ENCODE measurements at regions not wholly inside any gene's neighbourhood (a gene's known extent, or its start where the extent isn't known, plus 50 kb on each side); places are given as distances from the start of the nearest gene placed in this dataset.
"Not testable (repeated sequence)": the region's sequence is repeated elsewhere in the genome, so short reads cannot be mapped to it uniquely, and the experiment has no call there.

DNA sequence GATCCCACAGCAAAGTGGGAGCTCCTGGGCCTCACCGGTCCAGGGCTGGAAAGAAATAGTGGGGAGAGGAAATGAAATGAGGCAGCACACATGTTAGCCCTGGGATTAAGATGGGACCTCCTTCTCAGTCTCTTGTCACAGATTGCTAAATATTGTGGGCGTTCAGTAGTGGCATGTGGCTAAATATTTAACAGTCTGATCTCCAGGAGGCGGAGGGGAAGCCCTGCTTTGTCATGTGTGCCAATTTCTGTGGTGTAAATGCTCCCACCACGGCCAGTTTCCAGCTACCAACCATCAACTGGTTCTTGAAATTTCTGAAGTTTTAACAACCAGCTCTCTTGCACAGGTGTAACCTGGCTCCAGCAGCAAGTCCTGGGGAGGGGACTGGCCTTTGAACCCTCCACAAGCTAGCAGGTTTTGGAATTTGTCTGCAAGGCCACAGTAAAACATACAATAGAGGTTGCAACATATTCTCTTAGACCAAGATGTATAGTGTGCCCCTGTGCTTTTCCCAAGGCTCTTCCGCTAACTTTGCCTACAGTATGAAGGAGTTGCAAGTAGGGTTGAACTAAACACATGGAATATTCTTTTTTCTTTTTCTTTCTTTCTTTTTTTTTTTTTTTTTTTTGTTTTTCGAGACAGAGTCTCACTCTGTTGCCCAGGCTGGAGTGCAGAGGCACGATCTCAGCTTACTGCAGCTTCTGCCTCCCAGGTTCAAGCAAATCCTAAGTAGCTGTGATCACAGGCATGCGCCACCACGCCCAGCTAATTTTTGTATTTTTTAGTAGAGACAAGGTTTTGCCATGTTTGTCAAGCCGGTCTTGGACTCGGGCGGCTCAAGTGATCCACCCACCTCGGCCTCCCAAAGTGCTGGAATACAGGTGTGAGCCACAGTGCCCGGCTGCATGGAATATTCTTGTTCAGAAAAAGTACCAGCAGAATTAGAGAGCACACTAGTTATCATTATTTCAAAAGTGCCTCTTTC is 103.1 kb upstream of the PCBD1 start:
- no peak for DNase-seq

DNA sequence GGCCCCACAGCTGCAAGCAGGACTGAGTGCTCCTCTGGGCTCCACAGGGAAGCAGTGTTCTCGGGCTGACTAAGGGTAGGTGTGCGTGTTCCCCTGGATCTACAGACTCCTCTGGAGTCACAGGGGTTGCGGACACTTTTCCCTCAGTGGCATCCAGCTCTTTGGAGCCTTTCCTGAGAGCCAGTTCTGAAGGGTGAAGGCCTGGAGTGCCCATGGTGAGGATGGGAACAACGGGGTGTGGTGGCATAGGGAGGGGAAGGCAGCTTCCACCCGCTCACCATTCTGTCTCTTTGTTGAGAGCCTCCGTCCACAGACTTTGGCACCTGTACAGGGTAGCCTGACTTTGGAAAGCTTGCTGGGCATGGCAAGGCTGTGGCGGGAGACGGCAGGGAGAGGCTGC is 104.1 kb upstream of the PCBD1 start:
- DNase-seq, result no peak

DNA sequence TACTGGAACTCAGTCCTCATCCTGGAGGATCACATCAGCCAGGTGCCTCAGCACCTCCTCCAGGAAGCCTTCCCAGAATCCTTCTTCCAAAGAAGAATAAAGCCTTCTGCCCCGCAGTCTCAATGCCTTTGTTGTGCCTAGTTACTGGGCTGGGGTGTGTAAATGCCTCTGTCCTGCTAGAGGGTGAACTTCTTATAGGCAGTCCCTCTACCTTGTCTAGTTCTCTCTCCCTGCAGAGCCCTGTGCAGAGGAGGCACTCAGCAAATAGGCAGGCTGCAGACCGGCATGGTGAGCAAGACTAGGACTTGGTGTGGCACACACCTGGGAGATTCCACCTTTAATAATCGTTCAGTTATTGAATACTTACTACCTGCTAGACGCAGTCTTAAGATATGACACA is 104.7 kb upstream of the PCBD1 start:
- DNase-seq, result no peak

DNA sequence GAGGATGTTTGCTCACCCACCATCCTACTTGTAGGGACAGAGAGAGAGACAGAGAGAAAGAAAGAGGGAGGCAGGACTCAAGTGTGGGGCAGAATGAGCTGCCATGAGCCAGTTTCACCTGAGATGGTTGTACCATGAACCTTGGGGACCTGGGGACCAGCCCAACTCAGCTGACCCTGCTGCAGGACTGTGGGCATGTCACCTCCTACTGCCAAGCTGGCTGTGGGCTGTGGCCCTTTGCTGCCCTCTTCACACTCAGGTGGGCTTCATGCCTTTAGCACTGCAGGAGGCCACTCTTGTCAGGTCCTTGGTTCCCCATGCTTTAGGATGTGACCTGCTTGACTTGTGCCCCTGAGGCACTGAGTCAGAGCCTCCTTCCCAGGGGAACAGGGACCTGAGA is 108.2 kb upstream of the PCBD1 start:
- no peak for DNase-seq

- DNase-seq, result no peak
These were observed 108.9 kb upstream of the PCBD1 start for GRCh38 chr10:70997236-70997635.

- no peak for DNase-seq
These were observed 109.7 kb upstream of the PCBD1 start for GRCh38 chr10:70998086-70998485.

GRCh38 chr10:71001470-71001869 is 113.1 kb upstream of the PCBD1 start:
- no peak for DNase-seq

- DNase-seq, result no peak
These were observed 116.1 kb upstream of the PCBD1 start for GRCh38 chr10:71004176-71005075.

DNA sequence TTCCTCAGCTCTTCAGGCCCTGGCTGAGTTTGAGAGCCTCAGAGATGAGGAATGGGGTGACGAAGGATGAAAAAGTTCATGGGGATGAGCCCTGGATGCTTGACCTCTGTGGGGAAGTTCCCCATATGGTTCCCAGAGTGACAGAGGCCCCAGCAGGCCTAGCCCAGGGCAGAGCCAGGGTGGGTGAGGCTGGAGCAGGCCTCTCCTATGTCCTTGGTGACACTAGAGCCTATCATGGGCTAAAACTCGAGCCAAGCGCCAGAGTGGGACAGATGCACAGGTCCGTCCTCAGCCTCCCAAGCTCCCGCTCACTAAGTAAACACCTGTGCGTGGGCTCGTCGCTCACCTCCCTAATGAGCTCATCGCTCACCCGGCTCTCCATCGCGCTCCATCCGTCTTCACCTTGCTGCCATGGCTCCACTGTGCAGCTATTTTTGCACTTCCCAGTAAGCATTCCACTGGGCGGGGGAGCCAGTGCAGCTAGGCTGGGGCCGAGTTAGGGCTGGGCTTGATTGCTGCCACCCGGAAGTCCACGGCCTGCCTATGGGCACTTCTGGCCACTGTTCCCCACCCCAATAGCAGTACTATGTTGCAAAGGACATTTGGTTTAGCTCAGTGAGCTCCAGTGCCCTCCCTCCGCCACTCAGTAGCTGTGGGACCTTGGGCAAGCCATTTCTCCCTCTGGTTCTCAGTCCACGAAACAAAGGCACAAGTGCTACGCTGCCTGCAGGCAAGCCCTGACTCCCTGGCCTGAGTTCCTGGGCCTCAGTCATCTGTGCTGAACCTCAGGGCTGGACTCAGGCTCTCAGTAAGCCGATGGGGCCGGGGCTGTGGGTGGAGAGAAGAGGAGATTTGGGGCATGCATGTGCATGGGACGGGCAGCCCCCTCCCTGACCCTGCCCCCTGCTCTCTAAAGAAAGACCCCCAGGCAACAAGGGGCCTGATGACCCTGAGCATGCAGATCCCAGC is 117.3 kb upstream of the PCBD1 start:
- DNase-seq, result no peak

DNA sequence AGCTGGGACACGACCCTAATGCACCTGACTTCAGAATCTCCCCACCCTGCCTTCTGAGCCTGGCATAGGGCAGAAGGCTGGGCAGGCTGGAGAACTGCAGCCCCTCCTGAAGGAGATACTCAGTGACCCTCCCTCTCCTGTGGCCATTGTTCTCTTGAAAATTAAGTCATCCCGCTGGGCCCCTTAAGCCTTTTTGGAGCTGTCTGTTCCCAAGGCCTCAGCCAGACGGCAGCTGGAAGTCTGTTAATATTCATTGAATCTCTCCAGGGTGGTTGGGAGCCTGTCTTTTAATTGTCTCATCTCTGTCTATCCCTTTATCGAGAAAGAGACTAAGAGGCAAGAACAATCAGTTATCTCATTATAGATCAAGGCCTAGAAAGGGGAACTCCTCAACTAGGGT is 118.1 kb upstream of the PCBD1 start:
- DNase-seq, result no peak

DNA sequence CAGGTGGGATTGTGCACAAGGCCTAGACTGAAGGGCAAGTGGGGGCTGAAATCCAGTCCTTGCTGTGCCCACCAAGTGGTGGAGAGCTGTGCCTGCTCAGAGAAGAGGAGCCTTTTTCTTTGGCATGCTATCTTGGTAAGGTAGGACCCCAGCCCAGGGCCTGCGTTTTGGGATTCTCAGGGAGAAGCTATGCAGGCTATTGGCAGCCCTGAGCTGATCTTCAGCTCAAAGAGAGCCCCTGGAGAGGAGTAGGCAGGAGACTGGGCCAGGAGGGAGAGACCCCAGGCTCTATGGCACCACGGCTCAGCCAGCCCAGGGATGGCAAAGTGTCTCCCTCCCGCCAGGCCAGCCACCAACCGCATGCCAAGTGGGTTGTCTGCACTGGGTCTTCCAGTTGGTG is 119.2 kb upstream of the PCBD1 start:
- no peak for DNase-seq

DNA sequence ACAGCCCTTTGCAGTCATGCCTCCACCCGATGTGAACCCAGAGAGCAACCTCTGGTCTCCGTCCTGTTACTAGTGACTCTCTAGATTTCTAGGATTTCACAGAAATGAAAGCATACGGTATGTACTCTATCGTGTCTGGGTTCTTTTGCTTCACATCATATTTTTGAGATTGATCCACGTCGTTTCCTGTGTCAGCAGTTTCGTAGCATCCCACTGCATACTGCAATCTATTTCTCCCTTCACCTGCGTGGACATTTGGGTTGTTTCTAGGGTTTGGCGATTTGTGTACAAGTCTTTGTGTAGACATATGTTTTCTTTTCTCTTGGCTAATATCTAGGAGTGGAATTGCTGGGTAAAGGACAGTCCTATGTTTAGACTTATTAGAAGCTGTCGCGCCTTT is 119.8 kb upstream of the PCBD1 start:
- no peak for DNase-seq

- peak; percentile 63 for DNase-seq
These were observed 120.8 kb upstream of the PCBD1 start for GRCh38 chr10:71009126-71009525.

- DNase-seq, result no peak
These were observed 122.4 kb upstream of the PCBD1 start for GRCh38 chr10:71010730-71011129.

- no peak for DNase-seq
These were observed 122.8 kb upstream of the PCBD1 start for GRCh38 chr10:71011141-71011540.

DNA sequence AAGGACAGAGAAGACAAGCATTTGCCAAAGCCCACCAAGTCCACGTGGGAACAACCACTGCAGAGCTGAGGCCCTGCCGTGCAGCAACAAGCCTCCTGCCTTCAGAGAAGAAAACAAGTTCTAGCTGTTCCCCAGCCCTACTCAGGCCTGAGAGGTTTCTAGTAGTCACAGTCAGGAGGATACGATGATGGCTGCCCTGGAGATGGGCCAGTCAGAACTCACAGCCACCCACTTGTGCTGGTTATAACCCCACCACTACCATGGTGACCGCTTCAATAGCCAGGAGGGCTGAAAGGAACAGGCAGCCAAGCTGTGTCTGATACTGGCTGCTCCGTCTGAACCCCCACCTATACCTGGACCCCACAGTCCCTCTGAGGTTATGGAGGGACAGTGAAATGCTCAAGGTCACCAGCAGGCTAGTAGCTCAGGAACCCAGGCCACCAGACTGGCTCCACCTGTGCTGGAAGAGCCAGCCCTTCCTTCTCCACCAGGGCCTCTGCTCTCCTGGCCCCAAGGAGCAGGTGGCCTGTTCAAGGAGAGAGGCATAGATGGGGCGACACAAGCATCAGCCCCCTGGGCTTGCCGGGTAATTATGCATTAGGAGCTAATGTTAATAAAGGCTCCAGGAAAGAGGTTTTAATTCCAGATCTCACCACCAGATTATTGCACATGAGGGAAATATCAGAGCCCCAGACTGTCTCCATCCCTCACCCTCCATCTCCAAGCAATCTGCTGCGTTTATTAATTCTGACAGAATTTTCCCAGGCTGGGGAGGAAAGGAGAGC is 125.8 kb upstream of the PCBD1 start:
- no peak for DNase-seq

GRCh38 chr10:71015674-71016073 is 127.3 kb upstream of the PCBD1 start:
- no peak for DNase-seq

DNA sequence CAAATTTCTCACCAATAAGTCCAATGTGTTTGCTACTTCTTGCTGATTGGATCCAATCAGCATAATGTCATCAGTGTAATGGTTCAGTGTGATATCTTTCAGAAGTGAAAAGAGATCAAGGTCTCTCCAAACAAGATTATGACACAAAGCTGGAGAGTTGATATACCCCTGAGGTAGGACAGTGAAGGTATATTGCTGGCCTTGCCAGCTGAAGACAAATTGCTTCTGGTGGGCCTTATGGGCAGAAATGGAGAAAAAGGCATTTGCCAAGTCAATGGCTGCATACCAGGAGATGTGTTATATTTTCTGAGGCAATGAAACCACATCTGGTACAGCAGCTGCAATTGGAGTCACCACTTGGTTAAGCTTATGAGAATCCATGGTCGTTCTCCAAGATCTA is 131.7 kb upstream of the PCBD1 start:
- DNase-seq, result not testable (repeated sequence)

- DNase-seq, result no peak
These were observed 133.0 kb upstream of the PCBD1 start for GRCh38 chr10:71021402-71021801.

GRCh38 chr10:71023704-71024283 is 135.4 kb upstream of the PCBD1 start:
- DNase-seq, result no peak

DNA sequence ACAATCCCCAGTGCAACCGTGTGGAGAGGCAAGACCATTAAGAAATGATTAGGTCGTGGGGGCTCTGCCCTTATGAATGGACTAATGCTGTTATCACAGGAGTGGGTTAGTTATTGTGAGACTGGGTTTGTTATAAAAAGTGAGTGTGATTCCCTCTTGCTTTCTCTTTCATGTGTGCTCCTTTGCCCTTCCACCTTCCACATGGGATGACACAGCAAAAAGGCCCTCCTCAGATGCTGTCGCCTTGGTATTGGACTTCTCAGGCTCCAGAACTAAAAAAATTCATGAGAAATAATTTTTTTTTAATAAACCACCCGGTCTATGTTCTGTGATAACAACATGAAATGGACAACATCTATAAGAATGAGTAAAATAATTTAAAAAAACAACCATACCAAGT is 136.1 kb upstream of the PCBD1 start:
- no peak for DNase-seq

All from NCI-H2171 (cell line).